ENCODE measurements at regions not wholly inside any gene's neighbourhood (a gene's known extent, or its start where the extent isn't known, plus 50 kb on each side); places are given as distances from the start of the nearest gene placed in this dataset.

GRCh38 chr12:4001841-4002240, 128.6 kb upstream of the PARP11 start:
- TF ChIP-seq, protein P1, sequence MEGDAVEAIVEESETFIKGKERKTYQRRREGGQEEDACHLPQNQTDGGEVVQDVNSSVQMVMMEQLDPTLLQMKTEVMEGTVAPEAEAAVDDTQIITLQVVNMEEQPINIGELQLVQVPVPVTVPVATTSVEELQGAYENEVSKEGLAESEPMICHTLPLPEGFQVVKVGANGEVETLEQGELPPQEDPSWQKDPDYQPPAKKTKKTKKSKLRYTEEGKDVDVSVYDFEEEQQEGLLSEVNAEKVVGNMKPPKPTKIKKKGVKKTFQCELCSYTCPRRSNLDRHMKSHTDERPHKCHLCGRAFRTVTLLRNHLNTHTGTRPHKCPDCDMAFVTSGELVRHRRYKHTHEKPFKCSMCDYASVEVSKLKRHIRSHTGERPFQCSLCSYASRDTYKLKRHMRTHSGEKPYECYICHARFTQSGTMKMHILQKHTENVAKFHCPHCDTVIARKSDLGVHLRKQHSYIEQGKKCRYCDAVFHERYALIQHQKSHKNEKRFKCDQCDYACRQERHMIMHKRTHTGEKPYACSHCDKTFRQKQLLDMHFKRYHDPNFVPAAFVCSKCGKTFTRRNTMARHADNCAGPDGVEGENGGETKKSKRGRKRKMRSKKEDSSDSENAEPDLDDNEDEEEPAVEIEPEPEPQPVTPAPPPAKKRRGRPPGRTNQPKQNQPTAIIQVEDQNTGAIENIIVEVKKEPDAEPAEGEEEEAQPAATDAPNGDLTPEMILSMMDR (IDR thresholded peaks at IDR 0.05) = no peak
- TF ChIP-seq SIN3A (IDR thresholded peaks at IDR 0.05; ENCODE audit: borderline replicate concordance, insufficient read depth, low read depth, low read length) (no peak), POLR2AphosphoS5 (IDR thresholded peaks at IDR 0.05; ENCODE audit: low read depth, low read length) (no peak)
